ENCODE measurements at regions not wholly inside any gene's neighbourhood (a gene's known extent, or its start where the extent isn't known, plus 50 kb on each side); places are given as distances from the start of the nearest gene placed in this dataset.
A peak's percentile ranks its signal among the peaks of the same experiment; 100 is the strongest.

GRCh38 chr10:89078724-89079672 is 88.4 kb downstream of the FAS start:
- H3K4me1 ChIP-seq: no peaks in the 10 kb centered on the region
- no peak overlapping the region for H3K4me3 ChIP-seq
- no peak overlapping the region for H3K27ac ChIP-seq
- no peak for ATAC-seq
- in situ Hi-C loops (cut with MboI; ENCODE audit: low sequenced_read_pairs in 4 of 4): no loop called here
- intact Hi-C loops (cut with DNase I; ENCODE audit: low total_unique reads): no loop called here
- no peak for TF ChIP-seq POLR2A (IDR thresholded peaks at IDR 0.05)
- TF ChIP-seq, protein P1, sequence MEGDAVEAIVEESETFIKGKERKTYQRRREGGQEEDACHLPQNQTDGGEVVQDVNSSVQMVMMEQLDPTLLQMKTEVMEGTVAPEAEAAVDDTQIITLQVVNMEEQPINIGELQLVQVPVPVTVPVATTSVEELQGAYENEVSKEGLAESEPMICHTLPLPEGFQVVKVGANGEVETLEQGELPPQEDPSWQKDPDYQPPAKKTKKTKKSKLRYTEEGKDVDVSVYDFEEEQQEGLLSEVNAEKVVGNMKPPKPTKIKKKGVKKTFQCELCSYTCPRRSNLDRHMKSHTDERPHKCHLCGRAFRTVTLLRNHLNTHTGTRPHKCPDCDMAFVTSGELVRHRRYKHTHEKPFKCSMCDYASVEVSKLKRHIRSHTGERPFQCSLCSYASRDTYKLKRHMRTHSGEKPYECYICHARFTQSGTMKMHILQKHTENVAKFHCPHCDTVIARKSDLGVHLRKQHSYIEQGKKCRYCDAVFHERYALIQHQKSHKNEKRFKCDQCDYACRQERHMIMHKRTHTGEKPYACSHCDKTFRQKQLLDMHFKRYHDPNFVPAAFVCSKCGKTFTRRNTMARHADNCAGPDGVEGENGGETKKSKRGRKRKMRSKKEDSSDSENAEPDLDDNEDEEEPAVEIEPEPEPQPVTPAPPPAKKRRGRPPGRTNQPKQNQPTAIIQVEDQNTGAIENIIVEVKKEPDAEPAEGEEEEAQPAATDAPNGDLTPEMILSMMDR (IDR thresholded peaks at IDR 0.05 in 4 of 5, conservative IDR thresholded peaks at IDR 0.05 in 1 of 5): no peak
- no peaks in the 10 kb centered on the region for H3K9me3 ChIP-seq
- DNase-seq: no peak
- no peaks in the 10 kb centered on the region for H3K27me3 ChIP-seq
- no peaks in the 10 kb centered on the region for H3K36me3 ChIP-seq

GRCh38 chr10:89076120-89076519 is 85.5 kb downstream of the FAS start:
- Histone ChIP-seq H3K27me3 (no peaks in the 10 kb centered on the region), H3K9me3 (no peaks in the 10 kb centered on the region), H3K4me3 (no peak overlapping the region), H3K27ac (no peak overlapping the region), H3K4me1 (no peaks in the 10 kb centered on the region), H3K36me3 (no peaks in the 10 kb centered on the region)
- in situ Hi-C loops (cut with MboI; ENCODE audit: low sequenced_read_pairs in 4 of 4) (no loop called here), intact Hi-C loops (cut with DNase I; ENCODE audit: low total_unique reads) (no loop called here)
- no peak for ATAC-seq
- TF ChIP-seq, protein P1 (IDR thresholded peaks at IDR 0.05 in 4 of 5, conservative IDR thresholded peaks at IDR 0.05 in 1 of 5): no peak
- TF ChIP-seq POLR2A (IDR thresholded peaks at IDR 0.05): no peak
- DNase-seq: no peak

DNA sequence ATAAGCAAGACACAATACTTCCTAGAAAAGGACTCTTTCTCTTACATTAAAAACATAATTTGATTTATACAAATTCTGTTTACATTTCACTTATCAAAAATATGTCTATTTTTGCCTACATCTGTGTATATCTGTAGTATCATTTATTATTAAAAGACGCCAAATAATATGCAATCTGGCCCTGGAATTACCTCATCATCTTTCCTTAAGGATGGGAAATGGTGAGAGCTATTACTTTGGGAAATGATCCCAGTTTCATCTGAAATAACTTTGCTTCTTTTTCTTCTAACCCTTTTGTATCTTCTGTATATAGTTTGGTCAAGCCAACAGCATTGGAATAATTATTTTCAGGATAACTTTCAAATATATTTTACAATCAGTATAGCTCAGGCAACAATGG is 85.0 kb downstream of the FAS start:
- ATAC-seq (no peak), DNase-seq (no peak)
- Histone ChIP-seq H3K4me3 (no peak overlapping the region), H3K27ac (no peak overlapping the region), H3K9me3 (no peaks in the 10 kb centered on the region), H3K36me3 (no peaks in the 10 kb centered on the region), H3K4me1 (no peaks in the 10 kb centered on the region), H3K27me3 (no peaks in the 10 kb centered on the region)
- intact Hi-C loops (cut with DNase I; ENCODE audit: low total_unique reads) (no loop called here), in situ Hi-C loops (cut with MboI; ENCODE audit: low sequenced_read_pairs in 4 of 4) (no loop called here)
- no peak for TF ChIP-seq POLR2A (IDR thresholded peaks at IDR 0.05)
- TF ChIP-seq, protein P1 (IDR thresholded peaks at IDR 0.05 in 4 of 5, conservative IDR thresholded peaks at IDR 0.05 in 1 of 5): no peak

DNA sequence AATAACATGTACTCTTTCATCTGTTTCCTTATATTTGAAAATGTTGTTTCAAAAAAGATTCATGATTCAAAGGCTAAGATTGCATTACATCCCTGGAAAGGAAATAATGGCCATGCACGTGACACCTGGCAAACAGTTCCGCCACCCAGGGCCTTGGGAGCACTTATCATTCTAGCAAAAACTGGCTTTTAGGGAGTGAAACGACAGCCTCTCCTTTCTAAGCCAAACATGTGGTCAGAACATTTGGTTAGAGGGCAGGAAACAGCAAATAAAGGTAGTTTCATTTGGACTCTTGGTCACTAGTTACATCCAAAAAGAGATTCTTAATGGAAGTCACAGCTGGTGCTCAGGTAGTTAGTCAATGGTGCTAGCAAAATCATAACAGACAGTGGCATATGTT is 83.5 kb downstream of the FAS start:
- peak; percentile 16 to 59 for DNase-seq
- no peaks in the 10 kb centered on the region for H3K27me3 ChIP-seq
- peak; percentile 58 to 76 for ATAC-seq
- H3K9me3 ChIP-seq: no peaks in the 10 kb centered on the region
- intact Hi-C loops (cut with DNase I; ENCODE audit: low total_unique reads): no loop called here
- H3K36me3 ChIP-seq: no peaks in the 10 kb centered on the region
- in situ Hi-C loops (cut with MboI; ENCODE audit: low sequenced_read_pairs in 4 of 4): no loop called here
- H3K4me3 ChIP-seq: no peak overlapping the region
- no peaks in the 10 kb centered on the region for H3K4me1 ChIP-seq
- TF ChIP-seq, protein P1 (IDR thresholded peaks at IDR 0.05 in 4 of 5, conservative IDR thresholded peaks at IDR 0.05 in 1 of 5): no peak
- no peak for TF ChIP-seq POLR2A (IDR thresholded peaks at IDR 0.05)
- H3K27ac ChIP-seq: peak overlapping the region; percentile 15 to 61 (median 36)
